K562 (cell line): ENCODE measurements at regions not wholly inside any gene's neighbourhood (a gene's known extent, or its start where the extent isn't known, plus 50 kb on each side); places are given as distances from the start of the nearest gene placed in this dataset.

ENCODE experiments used
- BHLHE40 ChIP-seq: IDR thresholded peaks from 2 replicates; pipeline ENCODE4 v1.6.1; 2011; ENCODE audit warnings: low read length, improper control_type of control experiment
- CHD2 ChIP-seq: IDR thresholded peaks from 2 replicates; pipeline ENCODE4 v1.6.1; 2011; ENCODE audit warnings: low read depth, low read length
- CTCF ChIP-seq, 3 experiments: IDR thresholded peaks in 2 of 3; conservative IDR thresholded peaks in 1 of 3; 2 replicates each; pipeline ENCODE4 v1.5.1; 2011 to 2012; ENCODE audit warnings: low read length in 3 of 3, mild to moderate bottlenecking in 3 of 3, control low read depth in 2 of 3, improper control_type of control experiment in 1 of 3, inconsistent platforms in 1 of 3, low read depth in 1 of 3, mixed read lengths in 1 of 3, moderate library complexity in 1 of 3; ENCODE audit not compliant: insufficient read depth in 2 of 3
- DNMT1 ChIP-seq: fragments of 450-650 bp; IDR thresholded peaks from 2 replicates; pipeline ENCODE4 v1.6.1; 2016; ENCODE audit warnings: antibody characterized with exemption, mild to moderate bottlenecking
- ELK1 ChIP-seq: sonication (generic); formaldehyde crosslinking; IDR thresholded peaks from 2 replicates; pipeline ENCODE4 v1.8.1; 2022; ENCODE audit warnings: missing genetic modification reagents
- ERF ChIP-seq: fragments of 450-650 bp; formaldehyde crosslinking; IDR thresholded peaks from 2 replicates; pipeline ENCODE4 v1.4.0; 2020; ENCODE audit warnings: mild to moderate bottlenecking, mixed read lengths
- EZH2 ChIP-seq: IDR thresholded peaks from 2 replicates; pipeline ENCODE4 v1.6.1; 2012; ENCODE audit warnings: low read depth, mild to moderate bottlenecking, inconsistent platforms, low read length, borderline replicate concordance
- GABPB1 ChIP-seq: sonication (generic); formaldehyde crosslinking; IDR thresholded peaks from 2 replicates; pipeline ENCODE4 v1.8.0; 2022; ENCODE audit warnings: mild to moderate bottlenecking, missing genetic modification reagents
- KDM1A ChIP-seq, 2 experiments: fragments of 450-650 bp; IDR thresholded peaks; 2 replicates each; pipeline ENCODE4 v1.6.1; 2016; ENCODE audit warnings: mild to moderate bottlenecking in 2 of 2
- PREB ChIP-seq: sonication (generic); formaldehyde crosslinking; IDR thresholded peaks from 2 replicates; pipeline ENCODE4 v1.8.1; 2023; ENCODE audit warnings: mild to moderate bottlenecking, missing genetic modification reagents
- SMAD3 ChIP-seq: fragments of 450-650 bp; formaldehyde crosslinking; conservative IDR thresholded peaks from 2 replicates; pipeline ENCODE4 v1.4.0; 2020; ENCODE audit warnings: mild to moderate bottlenecking
- SNIP1 ChIP-seq: fragments of 450-650 bp; IDR thresholded peaks from 2 replicates; pipeline ENCODE4 v1.7.1; 2017; ENCODE audit warnings: low read depth, mild to moderate bottlenecking
- TEAD4 ChIP-seq, 2 experiments: sonication (generic) in 1 of 2; formaldehyde crosslinking in 1 of 2; IDR thresholded peaks; 2 replicates each; pipeline versions ENCODE4 v1.6.1 to v1.8.0; 2012 to 2022; ENCODE audit warnings: borderline replicate concordance in 1 of 2, inconsistent platforms in 1 of 2, low read length in 1 of 2, mild to moderate bottlenecking in 1 of 2, missing genetic modification reagents in 1 of 2
- ZFP36 ChIP-seq: fragments of 150-350 bp; IDR thresholded peaks from 2 replicates; pipeline ENCODE4 v1.6.1; 2018; ENCODE audit warnings: low read length, low read depth; ENCODE audit not compliant: partially characterized antibody

- TF ChIP-seq BHLHE40 (no peak), TEAD4 (IDR thresholded peaks at IDR 0.05; ENCODE audit: low read length) (no peak), TEAD4 (CRISPR knock-in tag; IDR thresholded peaks at IDR 0.05; ENCODE audit: borderline replicate concordance) (no peak), ERF (CRISPR knock-in tag) (no peak), ZFP36 (no peak), PREB (CRISPR knock-in tag) (no peak), CTCF (IDR thresholded peaks at IDR 0.05 in 2 of 3, conservative IDR thresholded peaks at IDR 0.05 in 1 of 3; ENCODE audit: insufficient read depth in 2 of 3, low read depth in 1 of 3, low read length in 3 of 3) (no peak), EZH2 (no peak), ELK1 (CRISPR knock-in tag) (no peak), SMAD3 (CRISPR knock-in tag) (no peak), DNMT1 (no peak), SNIP1 (no peak), GABPB1 (CRISPR knock-in tag) (no peak), CHD2 (no peak), KDM1A (IDR thresholded peaks at IDR 0.05) (no peak)
Measured at GRCh38 chr9:101931756-101932155, 193.3 kb upstream of the GRIN3A start.
